ENCODE measurements at regions not wholly inside any gene's neighbourhood (a gene's known extent, or its start where the extent isn't known, plus 50 kb on each side); places are given as distances from the start of the nearest gene placed in this dataset.

GRCh38 chr5:120988941-120989340 is 524.8 kb downstream of the PRR16 start:
- TF ChIP-seq, protein P1, sequence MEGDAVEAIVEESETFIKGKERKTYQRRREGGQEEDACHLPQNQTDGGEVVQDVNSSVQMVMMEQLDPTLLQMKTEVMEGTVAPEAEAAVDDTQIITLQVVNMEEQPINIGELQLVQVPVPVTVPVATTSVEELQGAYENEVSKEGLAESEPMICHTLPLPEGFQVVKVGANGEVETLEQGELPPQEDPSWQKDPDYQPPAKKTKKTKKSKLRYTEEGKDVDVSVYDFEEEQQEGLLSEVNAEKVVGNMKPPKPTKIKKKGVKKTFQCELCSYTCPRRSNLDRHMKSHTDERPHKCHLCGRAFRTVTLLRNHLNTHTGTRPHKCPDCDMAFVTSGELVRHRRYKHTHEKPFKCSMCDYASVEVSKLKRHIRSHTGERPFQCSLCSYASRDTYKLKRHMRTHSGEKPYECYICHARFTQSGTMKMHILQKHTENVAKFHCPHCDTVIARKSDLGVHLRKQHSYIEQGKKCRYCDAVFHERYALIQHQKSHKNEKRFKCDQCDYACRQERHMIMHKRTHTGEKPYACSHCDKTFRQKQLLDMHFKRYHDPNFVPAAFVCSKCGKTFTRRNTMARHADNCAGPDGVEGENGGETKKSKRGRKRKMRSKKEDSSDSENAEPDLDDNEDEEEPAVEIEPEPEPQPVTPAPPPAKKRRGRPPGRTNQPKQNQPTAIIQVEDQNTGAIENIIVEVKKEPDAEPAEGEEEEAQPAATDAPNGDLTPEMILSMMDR (IDR thresholded peaks at IDR 0.05; ENCODE audit: low read depth, low read length, poor library complexity, severe bottlenecking), result no peak
- no peak for TF ChIP-seq EZH2phosphoT487 (IDR thresholded peaks at IDR 0.05; ENCODE audit: borderline replicate concordance, low read length)
